Kidney epithelial cell (primary cell): ENCODE measurements at regions not wholly inside any gene's neighbourhood (a gene's known extent, or its start where the extent isn't known, plus 50 kb on each side); places are given as distances from the start of the nearest gene placed in this dataset.
"Not testable (repeated sequence)": the region's sequence is repeated elsewhere in the genome, so short reads cannot be mapped to it uniquely, and the experiment has no call there.

Source experiments
- DNase-seq: peaks from one replicate; pipeline ENCODE4 v3.0.0-alpha.2; 2010; ENCODE audit warnings: low read depth
- H3K27me3 ChIP-seq: 2 replicates; pipeline ENCODE4 v1.6.0; 2011; ENCODE audit warnings: low read length; ENCODE audit not compliant: control insufficient read depth, insufficient read depth
- H3K36me3 ChIP-seq: 2 replicates; pipeline ENCODE4 v1.5.1; 2011; ENCODE audit warnings: low read length; ENCODE audit not compliant: control insufficient read depth, insufficient read depth
- H3K4me3 ChIP-seq: 2 replicates; pipeline ENCODE4 v1.5.1; 2011; ENCODE audit warnings: low read depth, mild to moderate bottlenecking, control low read depth, low read length
- CTCF ChIP-seq: IDR thresholded peaks from 2 replicates; pipeline ENCODE4 v1.5.1; 2011; ENCODE audit warnings: mild to moderate bottlenecking, moderate library complexity, low read length, control low read depth, inconsistent platforms; ENCODE audit not compliant: insufficient read depth, poor library complexity, severe bottlenecking

GRCh38 chr2:238774980-238775509 is 72.8 kb upstream of the TWIST2 start:
- H3K36me3 ChIP-seq = no peaks in the 10 kb centered on the region
- H3K27me3 ChIP-seq = no peaks in the 10 kb centered on the region
- no peak for TF ChIP-seq CTCF
- no peak overlapping the region for H3K4me3 ChIP-seq
- no peak for DNase-seq

GRCh38 chr2:238775591-238775990 is 72.3 kb upstream of the TWIST2 start:
- H3K36me3 ChIP-seq = no peaks in the 10 kb centered on the region
- no peaks in the 10 kb centered on the region for H3K27me3 ChIP-seq
- H3K4me3 ChIP-seq = no peak overlapping the region
- no peak for DNase-seq
- TF ChIP-seq CTCF = no peak

GRCh38 chr2:238776003-238776760 is 71.7 kb upstream of the TWIST2 start:
- Histone ChIP-seq H3K36me3 (no peaks in the 10 kb centered on the region), H3K27me3 (no peaks in the 10 kb centered on the region), H3K4me3 (no peak overlapping the region)
- TF ChIP-seq CTCF = no peak
- DNase-seq = no peak

- not testable (repeated sequence) for H3K27me3 ChIP-seq, H3K4me3 ChIP-seq, DNase-seq
Observed at GRCh38 chr2:238776761-238777046, 71.2 kb upstream of the TWIST2 start.

GRCh38 chr2:238777369-238778067 is 70.4 kb upstream of the TWIST2 start:
- no peaks in the 10 kb centered on the region for H3K36me3 ChIP-seq
- H3K4me3 ChIP-seq = no peak overlapping the region
- no peak for DNase-seq
- no peaks in the 10 kb centered on the region for H3K27me3 ChIP-seq
- no peak for TF ChIP-seq CTCF

More at GRCh38 chr2:238776761-238777046, 71.2 kb upstream of the TWIST2 start:
- H3K36me3 ChIP-seq = not testable (repeated sequence)

- DNase-seq = peak; percentile 7
- peak; percentile 87 for TF ChIP-seq CTCF
- Histone ChIP-seq H3K4me3 (no peak overlapping the region), H3K36me3 (no peaks in the 10 kb centered on the region), H3K27me3 (no peaks in the 10 kb centered on the region)
Observed at GRCh38 chr2:238784671-238785527, 63.0 kb upstream of the TWIST2 start.
